OCI-LY1 (cell line): ENCODE measurements at regions not wholly inside any gene's neighbourhood (a gene's known extent, or its start where the extent isn't known, plus 50 kb on each side); places are given as distances from the start of the nearest gene placed in this dataset.

Experiments
- EZH2 ChIP-seq: fragments of 200-600 bp; sonication (generic), shearing (Covaris generic); IDR thresholded peaks from 2 replicates; pipeline ENCODE4 v1.8.0; 2017; ENCODE audit warnings: borderline replicate concordance, mixed run types, mild to moderate bottlenecking, antibody characterized with exemption, low read length, moderate library complexity, mixed read lengths
- TF ChIP-seq, protein P1 (sequence below): fragments of 200-600 bp; sonication (generic), shearing (Covaris generic); IDR thresholded peaks from 2 replicates; pipeline ENCODE4 v1.5.1; 2017; ENCODE audit warnings: mild to moderate bottlenecking, antibody characterized with exemption, low read length, moderate library complexity, mixed read lengths

DNA sequence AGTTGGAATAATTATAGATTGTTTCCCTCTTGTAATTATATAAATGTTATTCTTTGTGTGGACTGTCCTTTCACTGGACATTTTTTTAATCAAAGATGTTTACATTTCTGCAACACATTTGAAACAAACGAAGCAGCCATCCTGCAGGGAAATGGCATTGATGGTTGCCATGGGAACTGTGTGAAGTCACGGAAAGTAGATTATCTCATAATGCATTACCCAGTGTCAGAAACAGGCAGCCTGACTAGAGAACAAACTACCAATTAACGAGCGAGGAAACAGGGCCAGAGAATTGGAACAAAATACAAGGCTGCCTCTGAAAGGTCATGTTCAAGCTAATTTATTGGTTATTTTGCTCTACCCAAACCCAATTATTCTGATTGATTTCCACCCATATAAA lies 96.9 kb upstream of the LARGE1 start:
- TF ChIP-seq, protein P1, sequence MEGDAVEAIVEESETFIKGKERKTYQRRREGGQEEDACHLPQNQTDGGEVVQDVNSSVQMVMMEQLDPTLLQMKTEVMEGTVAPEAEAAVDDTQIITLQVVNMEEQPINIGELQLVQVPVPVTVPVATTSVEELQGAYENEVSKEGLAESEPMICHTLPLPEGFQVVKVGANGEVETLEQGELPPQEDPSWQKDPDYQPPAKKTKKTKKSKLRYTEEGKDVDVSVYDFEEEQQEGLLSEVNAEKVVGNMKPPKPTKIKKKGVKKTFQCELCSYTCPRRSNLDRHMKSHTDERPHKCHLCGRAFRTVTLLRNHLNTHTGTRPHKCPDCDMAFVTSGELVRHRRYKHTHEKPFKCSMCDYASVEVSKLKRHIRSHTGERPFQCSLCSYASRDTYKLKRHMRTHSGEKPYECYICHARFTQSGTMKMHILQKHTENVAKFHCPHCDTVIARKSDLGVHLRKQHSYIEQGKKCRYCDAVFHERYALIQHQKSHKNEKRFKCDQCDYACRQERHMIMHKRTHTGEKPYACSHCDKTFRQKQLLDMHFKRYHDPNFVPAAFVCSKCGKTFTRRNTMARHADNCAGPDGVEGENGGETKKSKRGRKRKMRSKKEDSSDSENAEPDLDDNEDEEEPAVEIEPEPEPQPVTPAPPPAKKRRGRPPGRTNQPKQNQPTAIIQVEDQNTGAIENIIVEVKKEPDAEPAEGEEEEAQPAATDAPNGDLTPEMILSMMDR: no peak
- no peak for TF ChIP-seq EZH2
